ENCODE measurements at regions not wholly inside any gene's neighbourhood (a gene's known extent, or its start where the extent isn't known, plus 50 kb on each side); places are given as distances from the start of the nearest gene placed in this dataset.
"Not testable (repeated sequence)": the region's sequence is repeated elsewhere in the genome, so short reads cannot be mapped to it uniquely, and the experiment has no call there.

GRCh38 chr17:73887739-73888138 lies 243.5 kb upstream of the SDK2 start:
- no peak for DNase-seq (ENCODE audit: low read depth)

- DNase-seq (ENCODE audit: low read depth) = no peak
These were observed 244.6 kb upstream of the SDK2 start for GRCh38 chr17:73888862-73889261.

- DNase-seq (ENCODE audit: low read depth) = no peak
These were observed 245.2 kb upstream of the SDK2 start for GRCh38 chr17:73889439-73889838.

GRCh38 chr17:73890831-73891405 lies 246.7 kb upstream of the SDK2 start:
- DNase-seq (ENCODE audit: low read depth) = no peak

- no peak for DNase-seq (ENCODE audit: low read depth)
These were observed 250.9 kb upstream of the SDK2 start for GRCh38 chr17:73895157-73895556.

GRCh38 chr17:73896966-73897365 lies 252.7 kb upstream of the SDK2 start:
- no peak for DNase-seq (ENCODE audit: low read depth)

GRCh38 chr17:73899839-73900238 lies 255.6 kb upstream of the SDK2 start:
- no peak for DNase-seq (ENCODE audit: low read depth)

- no peak for DNase-seq (ENCODE audit: low read depth)
These were observed 256.3 kb upstream of the SDK2 start for GRCh38 chr17:73900516-73900915.

GRCh38 chr17:73901249-73901648 lies 257.0 kb upstream of the SDK2 start:
- DNase-seq (ENCODE audit: low read depth) = no peak

- DNase-seq (ENCODE audit: low read depth) = peak; percentile 32
These were observed 257.6 kb upstream of the SDK2 start for GRCh38 chr17:73901661-73902415.

GRCh38 chr17:73902416-73903181 lies 258.4 kb upstream of the SDK2 start:
- peak; percentile 9 for DNase-seq (ENCODE audit: low read depth)

GRCh38 chr17:73906896-73907870 lies 262.9 kb upstream of the SDK2 start:
- no peak for DNase-seq (ENCODE audit: low read depth)

GRCh38 chr17:73909186-73909585 lies 264.9 kb upstream of the SDK2 start:
- no peak for DNase-seq (ENCODE audit: low read depth)

- no peak for DNase-seq (ENCODE audit: low read depth)
These were observed 266.0 kb upstream of the SDK2 start for GRCh38 chr17:73910206-73910605.

- DNase-seq (ENCODE audit: low read depth) = peak; percentile 25
These were observed 266.7 kb upstream of the SDK2 start for GRCh38 chr17:73910821-73911515.

- DNase-seq (ENCODE audit: low read depth) = peak; percentile 30
These were observed 267.6 kb upstream of the SDK2 start for GRCh38 chr17:73911726-73912372.

- no peak for DNase-seq (ENCODE audit: low read depth)
These were observed 268.1 kb upstream of the SDK2 start for GRCh38 chr17:73912373-73912746.

- no peak for DNase-seq (ENCODE audit: low read depth)
These were observed 270.5 kb upstream of the SDK2 start for GRCh38 chr17:73914536-73915274.

- not testable (repeated sequence) for DNase-seq (ENCODE audit: low read depth)
These were observed 274.8 kb upstream of the SDK2 start for GRCh38 chr17:73919033-73919432.

- no peak for DNase-seq (ENCODE audit: low read depth)
These were observed 277.1 kb upstream of the SDK2 start for GRCh38 chr17:73921306-73921705.
